Neural progenitor cell (in vitro differentiated cells): ENCODE measurements at regions not wholly inside any gene's neighbourhood (a gene's known extent, or its start where the extent isn't known, plus 50 kb on each side); places are given as distances from the start of the nearest gene placed in this dataset.

Experiments used
- EZH2 ChIP-seq: fragments of 200-600 bp; sonication (generic); IDR thresholded peaks from 2 replicates; pipeline ENCODE4 v1.6.1; 2017; ENCODE audit warnings: antibody characterized with exemption, mild to moderate bottlenecking, moderate library complexity
- TF ChIP-seq, protein P1 (sequence below): fragments of 200-600 bp; sonication (generic); IDR thresholded peaks from 2 replicates; pipeline ENCODE4 v1.5.1; 2017; ENCODE audit warnings: antibody characterized with exemption, mild to moderate bottlenecking

DNA sequence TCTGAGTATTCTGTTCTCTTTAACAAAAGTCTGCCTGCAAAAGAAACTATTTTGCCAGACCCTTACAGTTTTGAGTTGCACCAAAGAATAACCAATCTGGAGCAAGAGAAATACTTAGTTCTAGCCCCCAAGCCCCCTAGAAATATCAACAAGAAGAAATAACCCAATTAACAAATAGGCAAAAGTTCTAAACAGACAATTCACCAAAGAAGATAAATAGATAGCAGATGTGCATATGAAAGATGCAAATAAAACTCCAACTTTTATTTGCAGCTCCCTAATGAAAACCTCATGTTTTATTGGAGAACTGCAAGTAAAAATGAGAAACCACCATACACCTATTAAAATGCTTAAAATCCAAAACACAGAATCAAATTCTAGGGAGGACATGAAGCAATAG lies 1308.0 kb downstream of the CDH11 start:
- TF ChIP-seq, protein P1, sequence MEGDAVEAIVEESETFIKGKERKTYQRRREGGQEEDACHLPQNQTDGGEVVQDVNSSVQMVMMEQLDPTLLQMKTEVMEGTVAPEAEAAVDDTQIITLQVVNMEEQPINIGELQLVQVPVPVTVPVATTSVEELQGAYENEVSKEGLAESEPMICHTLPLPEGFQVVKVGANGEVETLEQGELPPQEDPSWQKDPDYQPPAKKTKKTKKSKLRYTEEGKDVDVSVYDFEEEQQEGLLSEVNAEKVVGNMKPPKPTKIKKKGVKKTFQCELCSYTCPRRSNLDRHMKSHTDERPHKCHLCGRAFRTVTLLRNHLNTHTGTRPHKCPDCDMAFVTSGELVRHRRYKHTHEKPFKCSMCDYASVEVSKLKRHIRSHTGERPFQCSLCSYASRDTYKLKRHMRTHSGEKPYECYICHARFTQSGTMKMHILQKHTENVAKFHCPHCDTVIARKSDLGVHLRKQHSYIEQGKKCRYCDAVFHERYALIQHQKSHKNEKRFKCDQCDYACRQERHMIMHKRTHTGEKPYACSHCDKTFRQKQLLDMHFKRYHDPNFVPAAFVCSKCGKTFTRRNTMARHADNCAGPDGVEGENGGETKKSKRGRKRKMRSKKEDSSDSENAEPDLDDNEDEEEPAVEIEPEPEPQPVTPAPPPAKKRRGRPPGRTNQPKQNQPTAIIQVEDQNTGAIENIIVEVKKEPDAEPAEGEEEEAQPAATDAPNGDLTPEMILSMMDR = no peak
- TF ChIP-seq EZH2 = no peak
